ENCODE measurements at regions not wholly inside any gene's neighbourhood (a gene's known extent, or its start where the extent isn't known, plus 50 kb on each side); places are given as distances from the start of the nearest gene placed in this dataset.
"Not testable (repeated sequence)": the region's sequence is repeated elsewhere in the genome, so short reads cannot be mapped to it uniquely, and the experiment has no call there.

DNA sequence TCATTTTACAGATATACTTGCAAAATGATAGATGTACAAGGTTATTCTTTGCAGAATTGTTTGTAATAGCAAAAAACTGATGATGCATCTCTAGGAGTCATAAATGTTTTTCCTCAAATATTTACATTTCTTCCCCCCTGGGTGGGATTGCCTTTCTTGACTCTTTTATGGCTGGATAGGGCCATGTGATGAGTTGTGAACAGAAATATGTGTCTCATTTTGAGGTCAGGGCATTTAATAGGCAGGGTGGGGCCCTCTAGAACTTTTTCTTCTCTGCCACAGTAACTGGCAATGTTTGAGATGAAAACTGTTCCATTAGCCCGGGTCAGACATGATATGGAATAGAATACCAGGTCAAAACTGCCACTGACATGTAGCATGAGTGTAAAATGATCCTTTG is 159.5 kb upstream of the SYNCRIP start:
- no peak for DNase-seq

DNA sequence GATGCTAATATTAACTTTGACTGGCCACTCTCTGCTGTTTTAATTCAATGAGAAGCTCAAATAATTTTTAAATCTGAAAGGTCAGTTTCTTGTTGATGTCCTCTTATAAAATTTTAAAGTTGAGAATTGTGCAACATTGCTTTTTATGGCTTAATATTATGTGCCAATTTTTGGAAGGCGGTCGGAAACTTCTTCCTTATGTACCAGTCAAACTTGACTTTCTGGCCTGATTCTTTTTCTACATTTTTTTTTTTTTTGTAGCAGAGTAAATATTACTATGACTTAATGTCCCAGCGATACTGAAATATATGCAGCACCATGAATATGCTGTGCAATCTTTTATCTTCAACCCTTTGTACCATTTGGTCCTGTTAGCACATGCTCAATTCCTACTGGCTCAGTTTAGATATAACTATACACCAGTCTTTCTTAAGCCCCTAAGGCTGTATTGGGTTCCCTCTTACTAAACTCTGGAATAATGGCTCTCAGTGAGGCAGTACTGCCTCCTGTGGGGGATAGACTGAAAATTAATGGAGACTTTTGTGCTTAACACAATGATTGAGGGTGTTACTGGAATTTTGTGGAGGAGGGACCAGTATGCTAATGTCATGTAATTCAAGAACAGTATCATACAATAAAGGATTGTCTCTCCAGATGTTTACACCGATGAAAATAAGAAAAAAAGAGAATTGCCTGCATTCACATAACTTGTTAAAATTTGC is 156.4 kb upstream of the SYNCRIP start:
- DNase-seq, result no peak

DNA sequence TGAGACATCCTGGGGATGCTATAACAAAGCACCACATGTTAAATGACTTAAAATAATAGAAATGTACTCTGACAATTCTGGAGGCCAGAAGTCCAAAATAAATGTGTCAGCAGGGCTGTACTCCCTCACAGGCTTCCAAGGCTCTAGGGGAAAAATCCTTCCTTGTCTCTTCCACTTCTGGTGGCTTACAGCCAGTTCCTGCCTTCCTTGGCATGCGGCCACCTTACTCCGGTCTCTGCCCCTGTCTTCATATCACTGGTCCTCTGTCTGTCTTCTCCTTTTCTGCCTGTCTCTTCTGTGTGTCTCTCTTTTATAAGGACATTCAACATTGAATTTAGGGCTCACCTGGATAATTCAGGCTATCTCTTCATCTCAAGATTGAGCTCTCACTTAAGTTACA is 155.3 kb upstream of the SYNCRIP start:
- DNase-seq, result no peak

DNA sequence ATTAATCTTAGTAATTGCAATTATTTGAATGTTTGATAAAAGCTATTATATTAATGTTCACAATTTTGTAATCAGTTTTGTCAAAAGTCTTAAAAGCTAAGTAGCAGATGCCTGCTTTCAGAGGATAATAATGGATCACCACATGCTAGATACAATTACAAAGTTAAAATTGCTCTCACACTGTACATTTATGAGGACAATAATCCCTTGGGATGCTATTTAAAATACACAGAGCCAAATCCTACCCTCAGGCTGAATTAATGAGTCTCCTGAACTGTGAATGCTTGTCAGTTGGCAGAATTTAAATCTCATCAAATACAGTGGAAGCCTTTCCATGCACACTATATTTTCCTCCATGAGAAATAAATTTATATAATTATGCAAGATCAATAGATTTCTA is 153.3 kb upstream of the SYNCRIP start:
- DNase-seq, result peak in 2 of 3 experiments; percentile 54 to 87

DNA sequence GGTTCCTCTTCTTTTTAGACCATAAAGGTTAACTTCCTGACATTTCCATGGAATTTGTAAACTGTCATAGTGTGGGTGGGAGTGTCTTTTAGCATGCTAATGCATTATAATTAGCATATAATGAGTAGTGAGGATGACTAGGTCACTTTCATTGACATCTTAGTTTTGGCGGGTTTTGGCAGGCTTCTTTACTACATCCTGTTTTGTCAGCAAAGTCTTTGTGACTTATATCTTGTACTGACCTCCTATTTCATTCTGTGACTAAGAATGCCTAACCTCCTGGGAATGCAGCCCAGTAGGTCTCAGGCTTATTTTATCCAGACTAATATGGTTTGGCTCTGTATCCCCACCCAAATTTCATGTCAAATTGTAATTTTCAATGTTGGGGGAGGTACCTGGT is 149.6 kb upstream of the SYNCRIP start:
- DNase-seq, result no peak

DNA sequence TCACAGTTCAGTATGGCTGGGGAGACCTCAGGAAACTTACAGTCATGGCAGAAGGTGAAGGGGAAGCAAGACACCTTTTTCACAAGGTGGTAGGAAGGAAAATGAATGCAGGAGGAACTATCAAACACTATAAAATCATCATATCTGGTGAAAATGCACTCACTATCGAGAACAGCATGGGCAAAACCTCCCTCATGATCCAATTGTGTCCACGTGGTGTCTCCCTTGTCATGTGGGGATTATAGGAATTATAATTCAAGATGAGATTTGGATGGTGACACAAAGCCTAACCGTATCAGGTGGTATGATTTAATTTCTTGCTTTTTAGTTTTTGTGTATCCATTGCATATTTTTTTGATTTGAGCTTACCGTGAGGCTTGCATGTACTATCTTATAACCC is 133.2 kb upstream of the SYNCRIP start:
- DNase-seq, result no peak

DNA sequence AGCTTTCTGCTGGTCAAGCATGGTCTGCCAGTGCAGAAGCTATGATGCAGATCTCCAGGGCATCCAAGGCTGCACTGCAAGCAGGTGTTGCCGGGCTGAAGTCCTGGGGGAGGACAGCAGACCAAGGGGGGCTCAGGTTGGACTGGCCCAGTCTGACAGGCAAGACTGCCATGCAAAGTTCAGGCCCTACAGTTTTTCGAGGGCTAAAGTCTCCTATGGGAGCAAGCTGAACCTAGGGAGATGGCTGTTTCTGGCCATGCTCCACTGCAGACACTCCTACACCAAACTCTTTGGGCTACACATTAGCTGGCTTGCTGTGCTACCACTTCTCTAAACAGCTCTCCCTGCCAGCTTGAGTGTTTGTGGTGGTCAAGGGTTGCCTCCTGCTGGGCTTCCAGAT is 130.0 kb upstream of the SYNCRIP start:
- DNase-seq, result peak in 1 of 3 experiments; percentile 6

DNA sequence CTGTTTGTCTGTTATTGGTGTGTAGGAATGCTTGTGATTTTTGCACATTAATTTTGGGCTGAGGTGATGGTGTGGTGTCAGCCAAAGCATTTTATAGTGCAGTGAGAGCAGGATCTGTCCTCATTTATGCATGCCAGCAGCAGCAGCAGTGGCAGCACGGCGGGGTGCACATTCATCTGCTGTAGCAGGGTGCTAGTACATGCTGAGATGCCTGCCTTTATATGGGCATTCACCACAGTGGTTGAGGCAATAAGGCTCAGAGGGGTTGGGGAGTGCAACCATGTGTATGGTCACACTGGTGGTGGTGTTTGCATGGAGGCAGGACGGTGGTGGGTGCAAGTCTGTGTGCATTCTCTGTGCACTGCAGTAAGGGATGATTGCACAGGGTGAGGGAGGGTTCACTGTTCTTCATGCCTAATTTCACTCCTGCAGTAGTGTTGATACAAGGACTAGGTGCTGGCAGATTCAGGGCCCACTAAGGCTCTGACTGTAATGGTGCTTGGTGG is 129.3 kb upstream of the SYNCRIP start:
- DNase-seq, result no peak

DNA sequence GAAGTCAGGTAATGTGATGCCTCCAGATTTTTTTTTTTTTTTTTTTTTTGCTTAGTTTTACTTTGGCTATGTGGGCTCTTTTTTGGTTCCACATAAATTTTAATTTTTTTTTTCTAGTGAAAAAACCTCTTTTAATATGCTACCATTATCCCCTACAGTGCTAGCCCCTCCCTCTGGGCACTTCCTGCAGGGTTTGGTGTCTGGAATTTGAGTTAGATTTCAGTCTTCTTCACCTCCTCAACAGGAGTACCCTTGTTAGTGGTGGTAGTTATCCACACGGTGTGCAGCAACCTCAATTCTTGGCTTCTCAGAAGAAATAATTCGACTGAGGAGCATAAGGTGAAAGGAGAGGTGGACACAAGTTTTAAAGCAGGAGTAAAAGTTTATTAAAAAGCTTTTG is 128.8 kb upstream of the SYNCRIP start:
- DNase-seq, result no peak

DNA sequence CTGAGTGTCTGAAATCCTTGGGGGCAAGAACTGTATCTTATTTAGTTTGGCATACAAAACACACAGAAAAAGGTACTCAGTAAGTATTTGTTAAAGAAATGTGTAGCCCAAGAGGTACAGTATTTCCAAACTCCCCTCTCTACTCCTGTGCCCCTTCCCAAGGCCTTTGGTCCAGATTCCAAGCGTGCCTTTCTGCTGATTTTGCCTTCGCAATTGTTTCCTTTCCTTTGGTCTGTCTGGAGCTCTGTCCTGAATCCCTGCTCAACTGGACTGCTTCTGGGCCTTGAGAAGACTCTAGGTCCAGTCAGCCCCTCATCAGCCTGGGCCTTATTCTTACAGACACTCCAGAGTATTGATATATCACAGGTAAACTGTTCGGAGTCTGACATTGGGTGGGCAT is 122.2 kb upstream of the SYNCRIP start:
- no peak for DNase-seq

DNA sequence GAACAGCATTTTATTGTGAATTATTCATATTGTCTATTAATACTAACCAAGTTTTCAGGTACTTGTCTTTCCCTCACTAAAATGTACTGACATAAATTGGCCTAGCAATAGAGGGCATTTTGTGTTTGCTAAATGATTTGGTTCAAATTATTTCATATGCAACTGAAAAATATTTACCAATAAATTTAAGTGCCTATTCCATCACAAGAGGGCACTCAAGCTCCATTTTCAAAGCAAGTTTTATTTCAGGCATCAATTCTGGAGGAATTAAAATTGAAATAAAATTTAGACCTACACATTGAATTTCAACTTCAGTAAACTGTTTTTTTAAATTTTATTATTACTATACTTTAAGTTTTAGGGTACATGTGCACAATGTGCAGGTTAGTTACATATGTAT is 114.3 kb upstream of the SYNCRIP start:
- peak; percentile 5 to 60 (median 15) for DNase-seq

DNA sequence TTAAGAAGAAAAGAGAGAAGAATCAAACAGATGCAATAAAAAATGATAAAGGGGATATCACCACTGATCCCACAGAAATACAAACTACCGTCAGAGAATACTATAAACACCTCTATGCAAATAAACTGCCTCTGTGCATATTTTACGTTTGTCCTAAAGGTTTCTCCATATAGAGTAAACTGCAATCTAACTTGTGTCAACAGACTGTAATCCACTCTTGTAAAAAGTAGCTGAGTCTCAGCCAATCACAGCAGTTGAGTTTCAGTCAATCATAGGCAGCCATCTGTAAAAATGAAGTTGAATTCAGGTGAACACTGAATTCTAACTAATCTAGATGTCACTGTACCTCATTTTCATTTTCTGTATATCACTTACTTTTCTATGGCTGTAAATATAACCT is 112.2 kb upstream of the SYNCRIP start:
- DNase-seq, result peak in 1 of 3 experiments; percentile 8

DNA sequence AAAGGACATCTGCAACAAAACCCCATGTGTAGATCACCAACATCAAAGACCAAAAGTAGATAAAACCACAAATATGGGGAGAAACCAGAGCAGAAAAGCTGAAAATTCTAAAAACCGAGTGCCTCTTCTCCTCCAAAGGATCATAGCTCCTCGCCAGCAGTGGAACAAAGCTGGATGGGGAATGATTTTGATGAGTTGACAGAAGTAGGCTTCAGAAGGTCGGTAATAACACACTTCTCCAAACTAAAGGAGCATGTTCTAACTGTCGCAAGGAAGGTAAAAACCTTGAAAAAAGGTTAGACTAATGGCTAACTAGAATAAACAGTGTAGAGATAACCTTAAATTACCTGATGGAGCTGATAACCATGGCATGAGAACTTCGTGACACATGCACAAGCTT is 109.9 kb upstream of the SYNCRIP start:
- no peak for DNase-seq

DNA sequence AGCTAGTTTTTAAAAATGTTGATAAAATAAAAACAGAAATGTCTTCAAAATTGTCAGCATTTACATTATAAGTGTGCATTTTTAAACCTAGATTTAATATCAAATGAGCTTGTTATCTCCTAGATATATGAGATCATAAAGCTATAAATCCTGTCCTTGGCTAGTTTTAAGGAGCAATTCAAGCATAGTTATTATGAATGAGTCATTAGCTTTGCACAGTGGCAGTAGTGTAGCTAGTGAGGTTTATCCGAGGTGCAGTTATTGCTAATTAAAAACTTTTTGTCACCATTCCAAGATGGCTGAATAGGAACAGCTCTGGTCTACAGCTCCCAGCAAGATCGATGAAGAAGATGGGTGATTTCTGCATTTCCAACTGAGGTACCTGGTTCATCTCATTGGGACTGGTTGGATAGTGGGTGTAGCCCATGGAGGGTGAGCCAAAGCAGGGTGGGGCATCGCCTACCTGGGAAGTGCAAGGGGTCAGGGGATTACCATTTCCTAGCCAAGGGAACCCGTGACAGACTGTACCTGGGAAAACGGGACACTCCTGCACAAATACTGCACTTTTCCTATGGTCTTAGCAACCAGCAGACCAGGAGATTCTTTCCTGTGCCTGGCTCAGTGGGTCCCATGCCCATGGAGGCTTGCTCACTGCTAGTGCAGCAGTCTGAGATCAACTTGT is 108.8 kb upstream of the SYNCRIP start:
- DNase-seq, result no peak

DNA sequence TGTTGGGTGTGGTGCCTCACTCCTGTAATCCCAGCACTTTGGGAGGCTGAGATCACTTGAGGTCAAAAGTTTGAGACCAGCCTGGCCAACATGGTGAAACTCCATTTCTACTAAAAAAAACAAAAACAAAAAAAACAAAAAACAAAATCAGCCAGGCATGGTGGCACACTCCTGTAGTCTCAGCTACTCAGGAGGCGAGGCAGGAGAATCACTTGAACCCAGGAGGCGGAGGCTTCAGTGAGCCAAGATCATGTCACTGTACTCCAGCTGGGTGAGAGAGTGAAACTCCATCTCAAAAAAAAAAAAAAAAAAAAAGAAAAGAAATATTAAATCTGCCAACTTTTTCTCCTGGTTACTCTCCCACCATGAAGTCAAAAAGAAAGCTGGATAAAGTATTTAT is 107.5 kb upstream of the SYNCRIP start:
- not testable (repeated sequence) for DNase-seq

DNA sequence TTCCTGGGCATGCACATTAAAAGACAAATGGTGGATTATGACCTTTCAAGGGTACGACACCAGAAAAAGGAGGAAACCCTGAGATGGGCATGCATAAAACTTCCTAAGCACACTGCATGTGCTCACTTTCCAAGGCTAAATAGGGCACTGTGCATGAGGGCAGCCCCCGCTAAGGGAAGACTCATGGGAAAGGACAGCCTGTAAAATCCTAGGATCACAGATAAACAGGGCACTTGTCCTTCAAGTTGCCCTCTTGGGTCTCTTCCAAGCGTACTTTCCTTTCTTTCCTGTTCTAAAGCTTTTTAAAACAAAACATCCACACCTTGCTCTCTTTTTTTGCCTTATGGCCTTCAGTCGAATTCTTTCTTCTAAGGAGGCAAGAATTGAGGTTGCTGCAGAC is 106.5 kb upstream of the SYNCRIP start:
- no peak for DNase-seq

DNA sequence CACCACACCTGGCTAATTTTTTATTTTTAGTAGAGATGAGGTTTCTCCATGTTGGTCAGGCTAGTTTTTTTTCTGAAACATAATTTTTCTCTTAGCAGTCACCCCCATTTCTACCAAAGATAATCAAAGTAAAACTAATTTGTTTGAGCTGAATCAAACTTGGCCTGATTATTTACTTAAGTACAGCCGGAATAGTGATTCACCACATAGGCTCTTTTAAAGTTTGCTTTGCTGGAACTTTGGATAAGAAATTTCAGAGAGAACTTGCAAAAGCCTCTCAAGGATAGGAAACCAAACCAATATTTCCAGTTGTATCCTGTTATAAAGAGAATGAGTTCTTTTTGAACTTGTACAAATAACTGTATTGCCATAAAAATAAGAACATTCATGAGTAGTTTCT is 105.0 kb upstream of the SYNCRIP start:
- DNase-seq, result no peak

DNA sequence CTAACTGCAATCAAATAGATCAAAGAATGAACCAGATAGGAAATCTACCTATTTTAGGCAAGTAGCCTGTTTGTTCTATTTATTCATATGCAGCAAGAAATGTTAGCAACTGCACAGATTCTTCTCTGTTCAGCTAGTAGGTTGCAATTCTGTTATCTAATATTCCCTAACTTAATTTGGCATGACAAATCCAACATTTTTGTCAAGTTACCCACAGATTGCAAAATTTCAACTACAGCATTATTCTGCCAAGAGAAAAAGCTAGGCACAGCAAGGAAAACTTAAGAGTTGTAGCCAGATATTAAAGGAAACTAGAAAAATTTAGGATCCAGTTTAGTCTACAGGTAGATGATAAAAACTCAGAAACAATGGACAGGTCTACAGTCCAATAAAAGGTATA is 104.4 kb upstream of the SYNCRIP start:
- no peak for DNase-seq

DNA sequence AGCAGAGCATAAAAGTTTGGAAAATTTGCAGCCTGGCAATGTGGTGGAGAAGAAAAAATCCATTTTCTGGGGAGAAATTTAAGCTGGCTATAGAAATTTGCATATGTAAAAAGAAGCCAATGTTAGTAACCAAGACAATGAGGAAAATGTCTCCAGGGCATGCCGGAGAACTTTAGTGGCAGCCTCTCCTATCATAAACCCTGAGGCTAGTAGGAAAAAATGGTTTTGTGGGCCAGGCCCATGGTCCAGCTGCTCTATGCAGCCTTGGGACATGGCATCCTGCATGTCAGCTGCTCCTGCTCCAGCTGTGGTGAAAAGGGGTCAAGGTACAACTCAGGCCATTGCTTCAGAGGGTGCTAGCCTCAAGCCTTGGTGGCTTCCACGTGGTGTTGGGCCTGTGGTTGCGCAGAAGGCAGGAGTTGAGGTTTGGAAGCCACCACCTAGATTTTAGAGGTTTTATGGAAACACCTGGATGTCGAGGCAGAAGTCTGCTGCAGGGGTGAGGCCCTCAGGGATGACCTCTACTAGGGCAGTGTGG is 101.8 kb upstream of the SYNCRIP start:
- no peak for DNase-seq

DNA sequence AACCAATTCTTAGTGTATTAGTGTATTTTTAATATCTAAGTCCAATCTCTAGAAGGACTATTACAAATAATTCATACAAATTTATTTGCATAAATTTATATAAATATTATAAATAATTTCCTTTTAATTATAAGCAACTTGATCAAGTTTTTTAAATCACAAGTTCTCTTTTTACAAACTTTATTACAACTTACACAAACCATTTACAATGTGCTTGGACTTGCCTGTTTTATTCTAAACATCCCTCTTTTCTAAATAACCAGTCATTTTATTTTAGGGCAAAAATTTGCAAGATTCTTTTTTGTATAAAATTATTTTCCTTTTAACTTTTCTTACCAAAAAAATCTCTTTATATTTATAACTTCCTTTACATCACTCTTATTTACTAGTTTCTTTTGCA is 83.5 kb upstream of the SYNCRIP start:
- peak in 1 of 3 experiments; percentile 6 for DNase-seq

DNA sequence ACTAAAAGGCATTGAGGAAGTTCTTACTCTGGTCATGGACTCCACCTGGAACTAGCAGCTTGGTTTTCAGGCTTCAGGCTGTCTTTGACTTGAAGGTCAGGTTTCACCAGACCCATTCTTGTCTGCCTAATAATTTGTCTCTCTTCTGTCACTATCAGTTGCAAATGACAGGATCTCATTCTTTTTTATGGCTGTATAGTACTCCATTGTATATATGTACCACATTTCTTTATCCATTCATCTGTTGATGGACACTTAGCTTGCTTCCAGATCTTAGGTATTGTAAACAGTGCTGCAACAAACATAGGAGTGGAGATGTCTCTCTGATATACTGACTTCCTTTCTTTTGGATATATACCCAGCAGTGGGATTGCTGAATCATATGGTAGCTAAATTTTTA is 73.1 kb upstream of the SYNCRIP start:
- DNase-seq, result no peak

DNA sequence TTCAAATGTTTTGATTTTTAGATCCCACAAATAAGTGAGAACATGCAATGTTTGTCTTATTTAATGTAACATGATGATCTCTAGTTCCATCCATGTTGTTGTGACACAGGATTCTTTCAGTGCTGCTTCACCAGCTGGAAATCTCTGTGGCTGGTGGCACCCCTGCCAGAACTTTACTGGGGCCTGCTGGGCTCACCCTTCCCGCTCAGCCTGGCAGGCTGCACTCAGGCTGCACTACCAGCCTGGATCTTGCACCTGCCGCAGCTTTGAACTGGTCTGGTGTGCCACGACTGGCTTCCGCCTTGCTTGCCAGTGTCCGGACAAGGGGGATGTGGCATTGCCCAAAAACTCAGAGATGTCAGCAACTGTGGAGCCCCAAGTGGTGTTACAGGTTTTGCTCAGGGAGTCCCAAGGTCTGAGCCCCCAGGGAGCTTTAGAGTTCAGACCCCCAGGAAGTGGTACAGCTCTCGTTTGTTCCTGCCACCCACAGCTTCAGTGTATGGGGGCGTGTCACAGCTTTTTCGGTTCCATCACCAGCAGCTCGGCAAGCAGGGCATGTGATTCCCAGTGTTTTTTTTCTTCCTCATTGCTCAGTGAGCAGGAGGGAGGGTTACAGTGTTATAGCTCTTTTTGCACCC is 72.3 kb upstream of the SYNCRIP start:
- DNase-seq, result no peak

DNA sequence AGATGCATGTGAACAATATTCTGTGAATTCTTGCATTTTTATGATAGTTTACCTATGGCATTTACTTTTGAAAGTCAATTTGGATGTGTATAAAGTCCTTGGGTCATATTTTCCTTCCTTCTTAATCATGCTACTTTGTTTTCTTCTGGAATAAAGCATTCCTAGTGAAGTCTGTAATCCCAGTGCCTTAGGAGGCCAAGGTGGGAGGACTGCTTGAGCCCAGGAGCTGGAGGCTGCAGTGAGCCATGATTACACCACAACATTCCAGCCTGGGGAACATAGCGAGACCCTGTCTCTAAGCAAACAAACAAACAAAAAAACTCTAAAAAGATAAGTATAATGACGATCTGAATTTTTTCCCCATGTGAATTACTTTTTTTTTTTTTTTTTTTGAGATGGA is 69.7 kb upstream of the SYNCRIP start:
- DNase-seq, result no peak
